ENCODE measurements at regions not wholly inside any gene's neighbourhood (a gene's known extent, or its start where the extent isn't known, plus 50 kb on each side); places are given as distances from the start of the nearest gene placed in this dataset.

DNA sequence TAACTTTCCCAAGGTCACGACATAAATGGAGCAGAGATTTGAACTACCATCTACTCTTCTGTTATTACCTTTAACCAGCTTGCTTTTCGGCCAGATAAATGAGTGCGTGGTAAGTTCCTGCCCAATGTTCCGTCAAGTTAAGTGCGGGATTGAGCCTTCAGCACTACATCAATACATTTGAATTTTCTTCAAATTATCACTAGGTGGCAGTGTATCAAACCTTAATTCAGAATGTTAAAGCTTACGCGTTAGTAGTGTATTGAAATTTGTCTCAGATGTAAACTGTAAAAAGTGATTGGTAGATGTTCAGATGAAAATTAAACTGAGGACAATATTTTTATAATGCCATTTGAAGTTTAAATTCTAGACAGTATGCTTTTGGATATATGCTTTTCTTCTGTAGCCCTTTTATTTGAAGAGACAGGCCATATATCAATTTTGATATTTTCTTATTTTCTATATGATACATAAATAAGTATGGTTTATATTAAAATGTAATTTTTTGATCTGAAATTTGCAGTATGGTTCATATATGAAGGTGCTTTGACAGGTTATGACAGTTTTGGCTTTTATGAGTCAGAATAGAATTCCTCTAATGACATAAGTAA, 681.3 kb downstream of the ADCYAP1 start:
- Histone ChIP-seq H3K36me3 (no peaks in the 10 kb centered on the region), H3K4me3 (no peak overlapping the region), H3K4me1 (peaks cover 3% of the 10 kb centered on the region), H3K9me3 (no peaks in the 10 kb centered on the region), H3K27ac (no peak overlapping the region), H3K27me3 (ENCODE audit: low read depth) (no peaks in the 10 kb centered on the region)
- intact Hi-C loops (cut with DNase I) = loop anchor here (10.0 kb wide), 1 partner anchor 79 kb away; no protein-coding TSS in a partner anchor
- ATAC-seq (peak; percentile 62 to 83), DNase-seq (no peak)
- TF ChIP-seq CTCF (IDR thresholded peaks at IDR 0.05) = peak; percentile 47

DNA sequence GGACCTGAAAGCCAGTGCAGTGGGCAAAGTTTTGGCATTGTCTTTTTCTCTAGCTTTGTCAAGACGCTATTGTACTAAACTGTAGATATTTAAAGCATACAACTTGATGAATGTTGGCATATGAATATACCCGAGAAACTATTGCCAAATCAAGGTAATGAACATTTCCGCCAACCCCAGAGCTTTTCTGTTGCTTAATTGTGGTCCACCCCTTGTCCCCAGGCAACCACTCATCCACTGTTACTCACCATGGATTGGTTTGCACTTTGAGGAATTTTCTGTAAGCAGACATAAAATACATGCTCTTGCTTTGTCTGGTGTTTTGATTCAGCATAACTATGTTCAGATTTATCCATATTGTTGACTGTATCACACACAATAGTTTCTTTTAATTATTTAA, 688.4 kb downstream of the ADCYAP1 start:
- Histone ChIP-seq H3K4me3 (no peak overlapping the region), H3K36me3 (no peaks in the 10 kb centered on the region), H3K27ac (no peak overlapping the region), H3K4me1 (no peaks in the 10 kb centered on the region), H3K27me3 (ENCODE audit: low read depth) (no peaks in the 10 kb centered on the region), H3K9me3 (no peaks in the 10 kb centered on the region)
- intact Hi-C loops (cut with DNase I) = no loop called here
- no peak for TF ChIP-seq CTCF (IDR thresholded peaks at IDR 0.05)
- ATAC-seq = no peak
- DNase-seq = no peak

DNA sequence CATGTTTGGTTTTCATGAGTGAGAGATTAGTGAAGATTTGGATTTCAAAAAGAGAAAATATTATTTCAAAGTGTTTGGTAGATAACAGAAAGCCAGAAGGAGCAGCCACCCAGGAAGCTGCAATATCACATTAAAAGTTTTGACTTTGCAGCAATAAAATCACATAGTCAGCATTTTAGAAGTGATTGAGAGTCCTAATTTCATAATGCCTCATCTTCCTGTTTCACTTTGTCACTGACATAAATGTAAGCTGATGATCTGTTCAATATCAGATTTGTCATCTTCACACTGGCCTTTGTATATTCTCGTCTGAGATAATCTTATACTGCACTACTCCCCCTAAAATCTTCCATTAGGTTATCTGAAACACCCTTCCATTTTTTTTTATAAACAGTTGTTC, 690.5 kb downstream of the ADCYAP1 start:
- H3K4me1 ChIP-seq = no peaks in the 10 kb centered on the region
- no peaks in the 10 kb centered on the region for H3K9me3 ChIP-seq
- H3K27me3 ChIP-seq (ENCODE audit: low read depth) = no peaks in the 10 kb centered on the region
- H3K27ac ChIP-seq = no peak overlapping the region
- DNase-seq (no peak), ATAC-seq (no peak)
- intact Hi-C loops (cut with DNase I) = no loop called here
- H3K36me3 ChIP-seq = no peaks in the 10 kb centered on the region
- TF ChIP-seq CTCF (IDR thresholded peaks at IDR 0.05) = no peak
- H3K4me3 ChIP-seq = no peak overlapping the region

DNA sequence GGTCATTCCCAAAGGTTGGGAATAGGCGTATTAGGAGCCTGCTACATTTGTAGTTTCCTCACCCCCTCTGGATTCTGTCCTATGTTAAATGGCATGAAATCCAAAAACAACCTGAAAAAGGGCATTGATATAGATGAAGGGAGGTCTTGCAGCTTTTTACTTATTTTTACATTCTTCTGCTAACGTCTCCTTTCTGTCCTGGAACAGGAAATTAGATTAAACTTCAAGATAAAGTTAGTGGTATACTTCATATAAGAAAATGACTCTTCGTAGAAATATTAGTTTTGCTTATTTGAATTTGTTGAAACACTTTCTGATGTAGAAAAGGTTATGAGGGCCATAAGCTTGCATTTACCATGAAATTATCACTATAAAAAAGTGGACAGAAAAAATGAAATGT, 694.5 kb downstream of the ADCYAP1 start:
- no peak for DNase-seq
- Histone ChIP-seq H3K36me3 (no peaks in the 10 kb centered on the region), H3K9me3 (no peaks in the 10 kb centered on the region), H3K4me1 (no peaks in the 10 kb centered on the region), H3K4me3 (no peak overlapping the region), H3K27me3 (ENCODE audit: low read depth) (no peaks in the 10 kb centered on the region), H3K27ac (no peak overlapping the region)
- no peak for TF ChIP-seq CTCF (IDR thresholded peaks at IDR 0.05)
- intact Hi-C loops (cut with DNase I) = no loop called here
- ATAC-seq = no peak

DNA sequence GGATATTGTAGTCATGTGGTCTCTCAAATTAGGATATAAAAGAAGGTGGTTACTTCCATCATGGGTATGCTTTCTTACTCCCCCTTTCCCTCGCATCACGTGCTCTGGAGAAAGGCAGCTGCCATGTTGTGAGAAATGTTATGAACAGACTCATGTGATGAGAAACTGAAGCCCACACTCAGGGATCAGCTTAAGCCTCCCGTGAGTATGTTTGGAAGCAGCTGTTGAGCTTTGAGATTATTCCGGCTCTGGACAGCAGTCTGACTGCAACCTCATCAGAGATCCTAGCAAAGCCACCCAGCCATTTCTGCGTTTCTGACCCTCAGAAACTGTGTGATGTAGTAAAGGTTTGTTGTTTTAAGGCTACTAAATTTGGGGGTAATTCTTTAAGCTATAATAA, 700.1 kb downstream of the ADCYAP1 start:
- Histone ChIP-seq H3K27me3 (ENCODE audit: low read depth) (no peaks in the 10 kb centered on the region), H3K9me3 (no peaks in the 10 kb centered on the region), H3K4me3 (no peak overlapping the region), H3K4me1 (no peaks in the 10 kb centered on the region), H3K27ac (no peak overlapping the region), H3K36me3 (no peaks in the 10 kb centered on the region)
- DNase-seq = no peak
- TF ChIP-seq CTCF (IDR thresholded peaks at IDR 0.05) = no peak
- intact Hi-C loops (cut with DNase I) = no loop called here
- no peak for ATAC-seq
